ENCODE measurements at regions not wholly inside any gene's neighbourhood (a gene's known extent, or its start where the extent isn't known, plus 50 kb on each side); places are given as distances from the start of the nearest gene placed in this dataset.
"Not testable (repeated sequence)": the region's sequence is repeated elsewhere in the genome, so short reads cannot be mapped to it uniquely, and the experiment has no call there.

GRCh38 chr14:37711831-37712475, 116.5 kb downstream of the TTC6 start:
- no peak for FAIRE-seq
- DNase-seq (ENCODE audit: low spot score), result no peak

- FAIRE-seq; DNase-seq (ENCODE audit: low spot score): not testable (repeated sequence)
Measured at GRCh38 chr14:37712476-37712860, 117.0 kb downstream of the TTC6 start.

DNA sequence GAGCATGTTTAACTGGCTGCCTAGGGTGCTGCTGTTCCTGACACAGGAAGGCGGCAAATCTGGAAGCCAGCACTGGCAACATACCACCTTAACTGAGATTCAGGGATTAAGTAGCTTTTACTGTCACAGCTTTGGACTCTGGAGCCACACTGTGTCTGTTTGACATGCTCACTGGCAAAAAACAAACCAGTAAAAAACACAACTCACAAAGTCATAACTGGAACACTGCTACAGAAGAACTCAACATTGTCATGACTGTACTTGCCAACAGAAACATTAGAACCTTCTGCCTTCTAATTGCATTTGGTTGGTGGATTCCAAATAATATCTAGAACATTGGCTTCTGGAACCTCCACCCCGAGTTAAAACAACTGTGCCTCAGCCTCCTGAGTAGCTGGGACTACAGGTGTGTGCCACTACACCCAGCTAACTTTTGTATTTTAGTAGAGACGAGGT, 117.6 kb downstream of the TTC6 start:
- no peak for DNase-seq (ENCODE audit: low spot score)
- FAIRE-seq, result no peak

DNA sequence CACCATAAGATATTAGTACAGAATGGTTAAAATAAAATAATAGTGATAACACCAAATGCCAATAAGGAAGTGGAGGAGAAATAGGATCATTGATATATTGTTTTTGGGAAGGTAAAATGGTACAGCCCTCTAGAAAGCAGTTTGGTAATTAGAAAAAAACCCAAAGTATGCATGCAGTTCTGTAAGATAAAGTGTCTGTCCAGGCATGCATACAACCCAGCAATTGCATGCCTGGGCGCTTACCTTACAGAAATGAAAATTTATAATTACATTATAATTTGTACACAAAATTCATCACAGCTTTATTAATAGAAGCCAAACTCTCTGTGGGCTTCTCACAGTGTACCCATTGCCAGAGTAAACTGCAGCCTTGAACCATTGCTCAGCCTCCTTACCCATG, 124.7 kb downstream of the TTC6 start:
- FAIRE-seq (no peak), DNase-seq (ENCODE audit: low spot score) (no peak)

DNA sequence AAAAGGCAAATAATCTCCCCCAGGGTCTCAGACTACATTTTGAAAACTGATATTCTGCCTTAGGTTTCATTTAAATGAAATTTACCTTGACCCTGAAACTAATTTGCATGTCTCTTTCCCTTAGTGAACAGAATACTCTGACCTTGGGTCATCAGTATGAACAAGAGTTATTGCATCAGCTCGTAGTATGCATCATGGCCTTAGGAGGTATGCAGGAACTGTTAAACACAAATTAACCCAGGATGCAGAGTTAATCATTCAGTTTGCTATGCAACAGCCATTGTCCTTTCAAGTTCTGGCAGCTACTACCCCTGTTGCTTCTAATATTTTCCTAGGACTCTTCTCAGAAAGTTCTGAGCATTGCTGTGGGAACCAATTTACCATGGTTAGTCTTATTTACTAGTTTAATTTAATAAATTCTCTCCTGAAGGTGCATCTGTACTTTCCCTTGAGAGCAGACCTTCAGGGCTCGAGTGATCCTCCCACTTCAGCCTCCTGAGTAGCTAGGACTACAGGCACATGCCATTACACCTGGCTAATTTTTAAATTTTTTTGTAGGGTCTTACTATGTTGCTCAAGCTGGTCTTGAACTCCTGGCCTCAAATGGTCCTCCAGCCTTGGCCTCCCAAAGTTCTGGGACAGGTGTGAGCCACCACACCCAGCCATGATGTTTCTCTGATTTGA, 126.7 kb downstream of the TTC6 start:
- FAIRE-seq (no peak), DNase-seq (ENCODE audit: low spot score) (peak; percentile 39)

GRCh38 chr14:37723515-37723914, 128.1 kb downstream of the TTC6 start:
- DNase-seq (ENCODE audit: low spot score), result no peak
- no peak for FAIRE-seq

- DNase-seq (ENCODE audit: low spot score), result no peak
- no peak for FAIRE-seq
Measured at GRCh38 chr14:37726708-37727107, 131.3 kb downstream of the TTC6 start.

DNA sequence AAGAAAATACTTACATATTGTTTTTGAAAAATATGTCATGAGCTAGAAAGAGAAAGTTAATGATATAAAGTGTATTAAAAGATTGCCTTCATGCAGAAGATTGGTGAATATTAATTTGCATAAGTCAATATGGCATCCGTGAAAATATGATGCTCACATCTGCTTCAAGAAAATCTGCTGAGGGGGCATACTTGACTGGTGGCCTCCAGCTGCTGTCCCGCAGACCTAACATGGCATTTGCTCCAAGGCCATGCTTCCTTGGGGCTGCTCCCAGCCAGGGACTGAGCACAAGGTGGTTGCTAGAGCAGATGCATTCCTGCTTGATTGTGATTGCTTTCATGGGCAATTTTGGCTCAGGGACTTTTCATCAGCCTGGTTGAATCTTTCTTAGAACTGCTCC, 133.8 kb downstream of the TTC6 start:
- DNase-seq (ENCODE audit: low spot score) (no peak), FAIRE-seq (no peak)

DNA sequence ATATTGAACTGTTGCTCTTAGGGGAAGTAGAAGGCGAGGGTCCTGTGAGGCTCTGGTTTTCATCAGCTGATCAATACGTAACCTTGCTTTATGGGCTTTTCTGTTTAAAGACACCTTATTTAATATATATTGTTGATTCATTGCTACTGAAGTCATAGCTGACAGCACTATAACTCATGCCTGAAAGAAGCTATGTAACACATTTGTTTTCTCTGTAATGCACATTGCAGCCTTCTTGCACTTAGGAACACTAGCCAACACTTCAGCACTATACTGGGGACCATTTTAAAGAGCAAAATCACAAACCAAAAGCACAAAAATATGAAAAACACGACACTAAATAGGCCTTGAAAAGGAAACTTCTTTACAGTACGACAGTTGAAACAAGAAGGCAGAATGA, 135.7 kb downstream of the TTC6 start:
- FAIRE-seq (no peak), DNase-seq (ENCODE audit: low spot score) (no peak)

GRCh38 chr14:37745657-37746056, 150.2 kb downstream of the TTC6 start:
- no peak for DNase-seq (ENCODE audit: low spot score)
- FAIRE-seq, result no peak

- no peak for FAIRE-seq
Measured at GRCh38 chr14:37746140-37746832, 150.9 kb downstream of the TTC6 start.

GRCh38 chr14:37753459-37753858, 158.0 kb downstream of the TTC6 start:
- no peak for FAIRE-seq
- no peak for DNase-seq (ENCODE audit: low spot score)

More at GRCh38 chr14:37746140-37746832, 150.9 kb downstream of the TTC6 start:
- DNase-seq (ENCODE audit: low spot score), result peak; percentile 28

GRCh38 chr14:37760275-37760674, 164.8 kb downstream of the TTC6 start:
- DNase-seq (ENCODE audit: low spot score); FAIRE-seq: not testable (repeated sequence)

DNA sequence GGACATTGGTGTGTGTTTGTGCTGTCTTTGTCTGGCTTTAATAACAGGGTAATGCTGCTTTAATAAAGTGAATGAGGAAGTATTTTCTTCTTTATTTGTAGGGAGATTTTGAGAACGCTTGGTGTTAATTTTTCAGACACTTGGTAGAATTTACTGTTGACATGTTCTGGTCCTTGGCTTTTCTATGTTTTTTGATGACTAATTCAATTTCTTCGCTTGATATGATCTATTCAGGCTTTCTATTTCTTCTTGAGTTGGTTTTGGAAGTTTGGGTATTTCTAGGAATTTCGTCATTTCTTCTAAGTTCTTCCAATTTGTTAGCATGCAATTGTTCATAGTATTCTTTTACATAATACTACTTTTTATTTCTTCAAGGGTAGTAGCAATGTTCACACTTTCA, 167.8 kb downstream of the TTC6 start:
- FAIRE-seq (no peak), DNase-seq (ENCODE audit: low spot score) (no peak)

DNA sequence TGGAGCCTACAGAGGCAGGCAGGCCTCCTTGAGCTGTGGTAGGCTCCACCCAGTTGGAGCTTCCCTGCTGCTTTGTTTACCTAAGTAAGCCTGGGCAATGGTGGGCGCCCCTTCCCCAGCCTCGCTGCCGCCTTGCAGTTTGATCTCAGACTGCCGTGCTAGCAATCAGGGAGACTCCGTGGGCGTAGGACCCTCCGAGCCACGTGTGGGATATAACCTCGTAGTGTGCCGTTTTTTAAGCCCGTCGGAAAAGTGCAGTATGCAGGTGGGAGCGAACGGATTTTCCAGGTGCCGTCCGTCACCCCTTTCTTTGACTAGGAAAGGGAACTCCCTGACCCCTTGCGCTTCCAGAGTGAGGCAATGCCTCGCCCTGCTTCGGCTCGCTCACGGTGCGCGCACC, 176.9 kb downstream of the TTC6 start:
- not testable (repeated sequence) for FAIRE-seq; DNase-seq (ENCODE audit: low spot score)

GRCh38 chr14:37776791-37777499, 181.5 kb downstream of the TTC6 start:
- DNase-seq (ENCODE audit: low spot score), result no peak
- no peak for FAIRE-seq

GRCh38 chr14:37778135-37778943, 182.9 kb downstream of the TTC6 start:
- DNase-seq (ENCODE audit: low spot score) (no peak), FAIRE-seq (no peak)

- DNase-seq (ENCODE audit: low spot score) (no peak), FAIRE-seq (no peak)
Measured at GRCh38 chr14:37779480-37779879, 184.1 kb downstream of the TTC6 start.

DNA sequence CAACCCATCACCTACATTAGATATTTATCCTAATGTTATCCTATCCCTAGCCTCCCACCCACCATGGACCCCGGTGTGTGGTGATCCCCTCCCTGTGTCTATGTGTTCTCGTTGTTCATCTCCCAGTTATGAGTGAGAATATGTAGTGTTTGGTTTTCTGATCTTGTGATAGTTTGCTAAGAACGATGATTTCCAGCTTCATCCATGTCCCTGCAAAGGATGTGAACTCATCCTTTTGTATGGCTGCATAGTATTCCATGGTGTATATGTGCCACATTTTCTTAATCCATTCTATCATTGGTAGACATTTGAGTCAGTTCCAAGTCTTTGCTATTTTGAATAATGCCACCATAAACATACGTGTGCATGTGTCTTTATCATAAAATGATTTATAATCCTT, 185.3 kb downstream of the TTC6 start:
- DNase-seq (ENCODE audit: low spot score); FAIRE-seq: not testable (repeated sequence)

DNA sequence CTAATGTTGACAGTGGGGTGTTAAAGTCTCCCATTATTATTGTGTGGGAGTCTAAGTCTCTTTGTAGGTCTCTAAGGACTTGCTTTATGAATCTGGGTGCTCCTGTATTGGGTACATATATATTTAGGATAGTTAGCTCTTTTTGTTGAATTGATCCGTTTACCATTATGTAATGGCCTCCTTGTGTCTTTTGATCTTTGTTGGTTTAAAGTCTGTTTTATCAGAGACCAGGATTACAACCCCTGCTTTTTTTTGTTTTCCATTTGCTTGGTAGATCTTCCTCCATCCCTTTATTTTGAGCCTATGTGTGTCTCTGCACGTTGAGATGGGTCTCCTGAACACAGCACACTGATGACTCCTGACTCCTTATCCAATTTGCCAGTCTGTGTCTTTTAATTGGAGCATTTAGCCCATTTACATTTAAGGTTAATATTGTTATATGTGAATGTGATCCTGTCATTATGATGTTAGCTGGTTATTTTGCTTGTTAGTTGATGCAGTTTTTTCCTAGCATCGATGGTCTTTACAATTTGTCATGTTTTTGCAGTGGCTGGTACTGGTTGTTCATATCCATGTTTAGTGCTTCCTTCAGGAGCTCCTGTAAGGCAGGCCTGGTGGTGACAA, 188.9 kb downstream of the TTC6 start:
- FAIRE-seq; DNase-seq (ENCODE audit: low spot score): not testable (repeated sequence)

Measured in RCC 7860 (cell line).